ENCODE measurements at regions not wholly inside any gene's neighbourhood (a gene's known extent, or its start where the extent isn't known, plus 50 kb on each side); places are given as distances from the start of the nearest gene placed in this dataset.
"Not testable (repeated sequence)": the region's sequence is repeated elsewhere in the genome, so short reads cannot be mapped to it uniquely, and the experiment has no call there.

DNA sequence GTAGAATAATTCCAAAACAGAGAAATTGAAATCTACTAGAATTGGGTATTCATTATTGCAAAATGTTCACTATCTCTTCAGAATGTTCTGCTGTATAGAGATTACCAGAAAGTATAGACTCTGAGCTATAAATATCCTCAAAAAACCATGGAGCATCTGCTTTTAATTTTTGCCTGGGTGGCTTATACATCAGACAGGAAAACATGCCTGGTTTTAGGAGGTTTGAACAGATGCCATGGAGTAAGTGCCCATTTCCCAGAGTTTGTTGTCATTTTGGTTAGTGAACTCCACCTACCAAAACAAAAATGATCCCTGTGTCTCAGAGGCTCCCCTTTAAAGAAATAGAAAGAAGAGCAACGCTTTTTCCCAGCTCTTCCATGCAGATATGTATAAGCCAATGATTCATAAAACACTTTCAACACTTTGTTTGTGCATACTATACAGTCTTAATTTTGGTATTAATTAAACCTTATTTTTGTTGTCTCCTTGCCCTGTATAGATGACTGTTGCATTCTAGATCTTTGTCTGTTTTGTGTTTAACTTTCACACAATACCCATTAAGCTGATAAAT lies 68.7 kb downstream of the MEPE start:
- DNase-seq: no peak

DNA sequence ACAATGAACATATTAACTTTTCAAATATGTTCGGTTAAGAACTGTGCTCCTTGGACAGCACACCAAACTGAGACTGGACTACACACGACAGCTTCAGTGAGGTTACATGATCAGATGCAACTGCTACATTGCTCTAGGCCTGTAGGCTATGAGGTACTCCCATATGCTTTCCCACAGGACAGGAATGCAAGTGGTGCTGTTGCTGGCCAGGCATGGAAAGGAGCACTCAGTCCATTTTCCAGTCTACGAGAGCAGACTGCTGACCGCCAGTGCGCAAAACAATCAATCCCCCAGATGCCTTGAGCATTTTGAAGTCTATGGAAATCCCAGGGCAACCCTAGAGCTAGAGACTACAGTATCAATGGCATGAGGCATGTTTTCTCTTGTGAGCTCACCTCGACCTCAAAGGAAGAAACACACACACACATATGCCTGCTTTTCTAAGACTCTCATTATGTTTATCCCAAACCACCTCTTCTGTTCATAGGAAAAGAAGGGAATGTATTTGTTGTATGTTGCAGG lies 70.8 kb upstream of the SPP1 start:
- DNase-seq: no peak

DNA sequence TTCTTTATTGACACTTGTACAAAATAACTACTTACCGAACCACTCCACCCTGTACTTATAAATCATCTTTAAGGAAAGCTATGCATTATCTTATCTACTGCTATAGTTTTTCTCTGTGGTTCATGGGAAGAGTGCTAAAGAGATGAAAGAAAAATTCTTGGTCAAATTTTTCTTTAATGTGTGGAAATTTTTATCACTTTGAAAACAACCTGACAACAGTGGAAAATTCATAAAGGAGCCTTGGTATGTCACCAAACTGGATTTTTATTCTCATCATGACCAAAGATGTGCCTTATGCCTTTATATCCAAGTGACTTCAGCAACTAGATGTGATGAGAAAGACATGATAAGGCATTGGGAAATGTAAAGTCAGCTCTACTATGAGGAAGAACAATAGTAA lies 67.2 kb upstream of the SPP1 start:
- DNase-seq: no peak

DNA sequence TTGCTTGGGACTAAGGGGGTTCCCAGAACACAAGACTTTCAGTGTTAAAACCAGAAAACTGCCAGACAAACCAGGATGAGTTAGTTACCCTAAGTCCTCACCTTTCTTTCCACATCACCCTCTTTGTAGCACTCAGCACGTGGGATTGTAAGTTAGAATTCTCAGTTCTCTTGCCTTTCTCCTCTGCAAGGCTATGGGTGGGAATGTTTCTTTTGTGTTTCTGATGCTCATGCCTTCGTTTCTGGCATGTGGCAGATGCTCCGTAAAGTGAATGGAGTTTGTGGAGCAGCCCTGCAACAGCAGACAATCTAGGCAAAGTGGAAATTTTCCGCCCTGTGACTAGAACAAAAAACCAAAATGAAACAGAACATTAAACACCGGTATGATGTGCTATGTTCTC lies 64.7 kb upstream of the SPP1 start:
- DNase-seq: no peak

DNA sequence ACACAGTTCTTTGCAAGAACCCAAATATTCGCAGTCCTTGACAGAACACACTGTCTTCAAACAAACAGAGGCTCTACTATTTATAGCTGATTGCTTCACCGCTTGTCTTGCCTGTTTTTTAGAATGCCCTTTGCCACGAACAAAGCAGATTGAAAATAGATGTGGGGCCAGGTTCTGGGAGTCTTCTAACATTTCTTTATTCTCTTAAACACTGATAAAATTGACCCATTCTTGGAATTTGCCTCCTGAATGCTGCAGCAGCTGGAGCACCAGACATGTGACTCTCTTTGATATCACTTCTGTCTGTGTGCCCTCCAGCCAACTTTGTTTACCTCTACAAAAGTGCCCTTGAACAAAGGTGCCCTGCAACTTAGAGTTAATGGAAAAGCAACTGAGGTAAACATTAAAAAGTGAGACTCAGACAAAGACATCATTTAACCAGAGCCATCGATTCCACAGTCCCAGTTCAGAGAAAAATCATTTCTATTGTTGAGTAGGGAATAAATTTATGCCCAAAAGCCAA lies 64.2 kb upstream of the SPP1 start:
- DNase-seq: no peak

DNA sequence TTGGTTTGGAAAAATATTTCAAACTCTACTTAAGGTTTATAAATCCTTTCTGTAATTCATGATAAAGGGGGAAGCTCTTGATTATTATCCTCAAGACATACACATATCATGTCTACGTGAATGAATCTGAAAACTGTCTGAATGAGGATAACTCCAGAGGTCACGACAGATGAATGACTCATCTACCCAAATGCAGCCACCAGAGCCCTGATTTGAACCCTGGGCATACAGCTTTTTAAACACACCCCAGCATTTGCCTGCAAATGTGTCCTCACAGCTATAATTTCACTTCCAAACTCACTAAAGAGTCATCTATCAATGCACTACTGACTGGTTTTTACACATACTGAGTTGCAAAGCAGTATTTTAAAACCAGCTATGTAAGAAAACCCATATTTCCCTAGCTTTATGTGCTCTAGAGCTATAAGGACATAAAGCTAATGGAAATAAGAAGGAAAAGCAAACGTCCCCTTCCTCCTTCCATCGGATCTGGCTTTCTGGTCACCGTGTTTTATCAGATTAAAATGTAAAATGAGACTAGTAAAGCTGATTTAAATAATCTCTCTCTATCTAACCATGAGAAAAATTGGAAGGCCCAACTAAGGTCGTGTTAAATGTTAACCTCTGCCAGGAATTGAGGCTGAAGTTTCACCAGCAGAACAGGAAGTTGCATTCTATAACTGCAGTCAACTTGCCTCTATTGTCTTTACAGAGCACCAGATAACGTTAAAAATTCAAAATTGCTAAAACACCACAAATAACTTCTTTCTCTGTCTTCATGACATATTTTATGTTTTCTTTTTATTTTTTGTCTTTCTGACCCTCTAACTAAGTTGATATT lies 63.1 kb upstream of the SPP1 start:
- peak; percentile 21 for DNase-seq

DNA sequence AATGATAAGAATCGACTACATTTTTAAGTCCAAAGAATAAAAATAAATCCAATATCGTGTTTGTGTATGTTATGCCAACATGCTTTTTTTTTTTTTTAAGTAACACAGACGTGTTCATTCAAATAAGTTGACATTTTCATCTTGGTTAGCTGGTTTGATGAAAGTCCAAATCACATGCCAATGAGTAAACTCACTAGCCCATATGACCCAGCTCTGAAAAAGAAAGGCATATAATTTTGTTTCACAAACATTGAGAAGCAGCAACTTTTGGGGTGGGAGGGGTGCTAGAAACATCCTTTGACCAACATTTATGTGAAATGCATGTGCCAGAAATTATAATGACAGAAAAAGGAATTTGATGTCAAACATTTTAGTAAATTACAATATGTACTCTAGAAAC lies 61.6 kb upstream of the SPP1 start:
- DNase-seq: no peak

DNA sequence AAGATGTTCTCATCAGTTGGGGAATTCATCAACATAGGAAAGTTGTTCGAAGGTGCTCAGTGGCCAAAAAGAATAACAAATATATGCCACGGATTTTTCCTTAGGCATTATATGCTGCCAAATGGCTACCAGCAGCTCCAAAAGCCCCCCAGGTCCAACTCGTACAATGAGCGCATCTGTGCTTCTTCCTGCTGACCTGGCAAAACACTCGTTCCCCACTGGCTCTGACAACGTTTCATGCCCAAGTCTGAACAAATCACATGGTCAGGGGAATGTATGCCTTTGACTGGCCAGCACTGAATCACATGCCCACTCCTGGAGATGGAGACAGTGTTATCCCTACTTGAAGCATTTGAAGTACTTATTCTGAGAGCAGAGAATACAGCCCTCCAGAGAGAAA lies 59.9 kb upstream of the SPP1 start:
- no peak for DNase-seq

GRCh38 chr4:87916626-87917025 lies 58.9 kb upstream of the SPP1 start:
- no peak for DNase-seq

GRCh38 chr4:87917911-87918310 lies 57.6 kb upstream of the SPP1 start:
- not testable (repeated sequence) for DNase-seq

- DNase-seq: no peak
Observed at GRCh38 chr4:87918314-87919058, 57.0 kb upstream of the SPP1 start.

- DNase-seq: not testable (repeated sequence)
Observed at GRCh38 chr4:87919304-87919703, 56.2 kb upstream of the SPP1 start.

DNA sequence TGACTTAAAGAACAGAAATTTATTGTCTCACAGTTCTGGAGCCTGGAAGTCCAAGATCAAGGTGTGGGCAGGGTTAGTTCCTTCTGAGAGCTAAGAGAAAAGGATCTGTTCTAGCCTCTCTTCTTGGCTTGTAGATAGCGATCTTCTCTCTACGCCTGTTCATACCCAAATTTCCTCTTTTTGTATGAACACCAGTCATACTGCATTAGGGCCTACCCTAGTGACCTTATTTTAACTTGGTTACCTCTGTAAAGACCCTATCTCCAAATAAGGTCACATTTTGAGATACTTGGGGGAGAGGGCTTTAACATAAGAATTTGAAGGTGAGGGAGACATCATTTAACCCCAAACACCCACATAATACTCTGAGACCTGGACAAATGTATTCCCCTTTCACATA lies 55.6 kb upstream of the SPP1 start:
- DNase-seq: no peak

DNA sequence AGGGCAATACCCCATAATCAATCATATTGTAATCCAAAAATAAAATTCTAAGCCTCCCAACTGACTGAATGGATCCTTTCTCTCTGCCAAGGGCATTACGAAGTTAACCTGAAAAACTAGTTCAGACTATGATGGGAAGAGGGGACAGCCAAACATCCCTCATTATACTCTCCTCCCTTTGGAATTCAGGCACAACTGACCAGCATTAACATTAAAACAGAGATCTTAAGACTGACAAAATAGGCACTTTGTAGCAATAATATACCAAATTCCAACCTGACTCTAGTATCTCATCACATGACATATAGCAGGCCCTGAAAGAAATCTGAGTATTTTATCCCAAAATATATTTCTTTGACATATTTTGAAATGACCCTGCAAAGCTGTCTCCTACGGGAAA lies 55.0 kb upstream of the SPP1 start:
- no peak for DNase-seq

- not testable (repeated sequence) for DNase-seq
Observed at GRCh38 chr4:87921626-87922479, 53.7 kb upstream of the SPP1 start.

DNA sequence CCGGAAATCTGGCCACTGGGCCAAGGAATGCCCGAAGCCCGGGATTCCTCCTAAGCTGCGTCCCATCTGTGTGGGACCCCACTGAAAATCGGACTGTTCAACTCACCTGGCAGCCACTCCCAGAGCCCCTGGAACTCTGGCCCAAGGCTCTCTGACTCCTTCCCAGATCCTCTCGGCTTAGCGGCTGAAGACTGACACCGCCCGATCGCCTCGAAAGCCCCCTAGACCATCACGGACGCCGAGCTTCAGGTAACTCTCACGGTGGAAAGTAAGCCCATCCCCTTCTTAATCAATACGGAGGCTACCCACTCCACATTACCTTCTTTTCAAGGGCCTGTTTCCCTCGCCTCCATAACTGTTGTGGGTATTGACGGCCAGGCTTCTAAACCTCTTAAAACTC lies 51.4 kb upstream of the SPP1 start:
- not testable (repeated sequence) for DNase-seq
